Activated T-cell treated with anti-CD3 and anti-CD28 coated beads, Interleukin-2, amount 50 U/mL, for 24 hours (primary cell): ENCODE measurements at regions not wholly inside any gene's neighbourhood (a gene's known extent, or its start where the extent isn't known, plus 50 kb on each side); places are given as distances from the start of the nearest gene placed in this dataset.

Experiments
- DNase-seq: peaks from one replicate; pipeline ENCODE4 v3.0.0-alpha.2; 2020
- H3K27ac Mint-ChIP-seq: 2 replicates; pipeline ENCODE4 v1.8.0; 2020; ENCODE audit warnings: mild to moderate bottlenecking, mixed read lengths
- H3K27me3 Mint-ChIP-seq: 2 replicates; pipeline ENCODE4 v1.8.0; 2020; ENCODE audit warnings: mixed read lengths
- H3K36me3 Mint-ChIP-seq: 2 replicates; pipeline ENCODE4 v1.8.0; 2020; ENCODE audit warnings: low read depth, mixed read lengths
- H3K4me1 Mint-ChIP-seq: 2 replicates; pipeline ENCODE4 v1.8.0; 2020; ENCODE audit warnings: low read depth, mixed read lengths
- H3K4me3 Mint-ChIP-seq: 2 replicates; pipeline ENCODE4 v1.8.0; 2020; ENCODE audit warnings: mild to moderate bottlenecking, moderate library complexity, mixed read lengths
- H3K9me3 Mint-ChIP-seq: 2 replicates; pipeline ENCODE4 v1.8.0; 2020; ENCODE audit warnings: mixed read lengths

GRCh38 chr18:45357686-45358470 is 257.4 kb upstream of the SLC14A2 start:
- Mint-ChIP-seq H3K4me3 (no peak overlapping the region), H3K36me3 (no peaks in the 10 kb centered on the region), H3K9me3 (no peaks in the 10 kb centered on the region), H3K27me3 (no peaks in the 10 kb centered on the region), H3K4me1 (no peaks in the 10 kb centered on the region), H3K27ac (no peak overlapping the region)
- no peak for DNase-seq

- no peaks in the 10 kb centered on the region for H3K36me3 Mint-ChIP-seq
- H3K4me3 Mint-ChIP-seq: no peak overlapping the region
- H3K9me3 Mint-ChIP-seq: no peaks in the 10 kb centered on the region
- no peak for DNase-seq
- peaks cover 4% of the 10 kb centered on the region for H3K27me3 Mint-ChIP-seq
- H3K4me1 Mint-ChIP-seq: no peaks in the 10 kb centered on the region
- H3K27ac Mint-ChIP-seq: no peak overlapping the region
These were observed 255.8 kb upstream of the SLC14A2 start for GRCh38 chr18:45359275-45360009.

GRCh38 chr18:45361125-45361851 is 254.0 kb upstream of the SLC14A2 start:
- Mint-ChIP-seq H3K27ac (no peak overlapping the region), H3K4me1 (no peaks in the 10 kb centered on the region), H3K9me3 (no peaks in the 10 kb centered on the region), H3K36me3 (no peaks in the 10 kb centered on the region), H3K4me3 (no peak overlapping the region), H3K27me3 (peaks cover 6% of the 10 kb centered on the region)
- no peak for DNase-seq

GRCh38 chr18:45363196-45363595 is 252.1 kb upstream of the SLC14A2 start:
- H3K27me3 Mint-ChIP-seq: peaks cover 7% of the 10 kb centered on the region
- H3K4me1 Mint-ChIP-seq: no peaks in the 10 kb centered on the region
- no peak overlapping the region for H3K4me3 Mint-ChIP-seq
- no peaks in the 10 kb centered on the region for H3K9me3 Mint-ChIP-seq
- no peak overlapping the region for H3K27ac Mint-ChIP-seq
- H3K36me3 Mint-ChIP-seq: no peaks in the 10 kb centered on the region
- no peak for DNase-seq

GRCh38 chr18:45365835-45366234 is 249.4 kb upstream of the SLC14A2 start:
- no peak for DNase-seq
- no peaks in the 10 kb centered on the region for H3K9me3 Mint-ChIP-seq
- no peak overlapping the region for H3K4me3 Mint-ChIP-seq
- H3K36me3 Mint-ChIP-seq: no peaks in the 10 kb centered on the region
- H3K27me3 Mint-ChIP-seq: peaks cover 15% of the 10 kb centered on the region
- no peaks in the 10 kb centered on the region for H3K4me1 Mint-ChIP-seq
- H3K27ac Mint-ChIP-seq: no peak overlapping the region

GRCh38 chr18:45370255-45371010 is 244.8 kb upstream of the SLC14A2 start:
- H3K36me3 Mint-ChIP-seq: no peaks in the 10 kb centered on the region
- no peak overlapping the region for H3K4me3 Mint-ChIP-seq
- peaks cover 15% of the 10 kb centered on the region for H3K27me3 Mint-ChIP-seq
- no peaks in the 10 kb centered on the region for H3K9me3 Mint-ChIP-seq
- no peaks in the 10 kb centered on the region for H3K4me1 Mint-ChIP-seq
- DNase-seq: no peak
- H3K27ac Mint-ChIP-seq: no peak overlapping the region

GRCh38 chr18:45373286-45373880 is 241.9 kb upstream of the SLC14A2 start:
- Mint-ChIP-seq H3K9me3 (no peaks in the 10 kb centered on the region), H3K4me3 (no peak overlapping the region), H3K36me3 (no peaks in the 10 kb centered on the region), H3K4me1 (no peaks in the 10 kb centered on the region), H3K27me3 (peaks cover 26% of the 10 kb centered on the region), H3K27ac (no peak overlapping the region)
- DNase-seq: no peak

GRCh38 chr18:45374236-45374635 is 241.0 kb upstream of the SLC14A2 start:
- Mint-ChIP-seq H3K4me3 (no peak overlapping the region), H3K27ac (no peak overlapping the region), H3K27me3 (peaks cover 29% of the 10 kb centered on the region), H3K9me3 (no peaks in the 10 kb centered on the region), H3K4me1 (no peaks in the 10 kb centered on the region), H3K36me3 (no peaks in the 10 kb centered on the region)
- DNase-seq: no peak

GRCh38 chr18:45374878-45375630 is 240.2 kb upstream of the SLC14A2 start:
- no peak overlapping the region for H3K4me3 Mint-ChIP-seq
- no peaks in the 10 kb centered on the region for H3K9me3 Mint-ChIP-seq
- peaks cover 29% of the 10 kb centered on the region for H3K27me3 Mint-ChIP-seq
- no peak overlapping the region for H3K27ac Mint-ChIP-seq
- H3K4me1 Mint-ChIP-seq: peaks cover 3% of the 10 kb centered on the region
- no peaks in the 10 kb centered on the region for H3K36me3 Mint-ChIP-seq
- no peak for DNase-seq

- Mint-ChIP-seq H3K36me3 (no peaks in the 10 kb centered on the region), H3K9me3 (no peaks in the 10 kb centered on the region), H3K27me3 (peaks cover 22% of the 10 kb centered on the region), H3K4me1 (peaks cover 3% of the 10 kb centered on the region), H3K4me3 (no peak overlapping the region), H3K27ac (no peak overlapping the region)
- no peak for DNase-seq
These were observed 239.1 kb upstream of the SLC14A2 start for GRCh38 chr18:45376193-45376592.

GRCh38 chr18:45378308-45378707 is 237.0 kb upstream of the SLC14A2 start:
- H3K27me3 Mint-ChIP-seq: peaks cover 28% of the 10 kb centered on the region
- no peak overlapping the region for H3K27ac Mint-ChIP-seq
- H3K4me3 Mint-ChIP-seq: no peak overlapping the region
- no peaks in the 10 kb centered on the region for H3K36me3 Mint-ChIP-seq
- H3K9me3 Mint-ChIP-seq: no peaks in the 10 kb centered on the region
- no peak for DNase-seq
- H3K4me1 Mint-ChIP-seq: peaks cover 3% of the 10 kb centered on the region

GRCh38 chr18:45378933-45379332 is 236.3 kb upstream of the SLC14A2 start:
- Mint-ChIP-seq H3K4me3 (no peak overlapping the region), H3K4me1 (peaks cover 3% of the 10 kb centered on the region), H3K36me3 (no peaks in the 10 kb centered on the region), H3K27ac (no peak overlapping the region), H3K27me3 (peaks cover 34% of the 10 kb centered on the region), H3K9me3 (no peaks in the 10 kb centered on the region)
- DNase-seq: no peak

- H3K9me3 Mint-ChIP-seq: no peaks in the 10 kb centered on the region
These were observed 235.4 kb upstream of the SLC14A2 start for GRCh38 chr18:45379903-45380302.

More at GRCh38 chr18:45379903-45380302, 235.4 kb upstream of the SLC14A2 start:
- Mint-ChIP-seq H3K4me1 (peaks cover 3% of the 10 kb centered on the region), H3K27me3 (peaks cover 42% of the 10 kb centered on the region), H3K27ac (no peak overlapping the region), H3K4me3 (no peak overlapping the region), H3K36me3 (no peaks in the 10 kb centered on the region)
- no peak for DNase-seq
